IMR-90 (cell line): ENCODE measurements at regions not wholly inside any gene's neighbourhood (a gene's known extent, or its start where the extent isn't known, plus 50 kb on each side); places are given as distances from the start of the nearest gene placed in this dataset.

ENCODE experiments used
- ATAC-seq: fragments of 200-7000 bp; cut with Tn5 transposase; 2 replicates; pipeline ENCODE4 v1.9.1; 2020; ENCODE audit warnings: low read depth, mild to moderate bottlenecking, moderate library complexity
- BruUV-seq: library from RNA; stranded (reverse); fragments of 400-500 nt; replicated peaks from 2 replicates; lab custom pipeline; 2021; lab: Mats Ljungman, UMichigan
- CTCF ChIA-PET: fragments of 300-600 bp; formaldehyde crosslinking; extraction: SDS; loops from one replicate; lab custom pipeline; 2021; ENCODE audit warnings: antibody characterized with exemption; lab: Yijun Ruan, JAX
- POLR2A ChIA-PET: fragments of 300-600 bp; sonication (Branson Sonifier 250); formaldehyde crosslinking; loops from one replicate; lab custom pipeline; 2022; ENCODE audit warnings: antibody characterized with exemption; ENCODE audit not compliant: unreplicated experiment; lab: Charles Lee
- DNase-seq: peaks from one replicate; pipeline ENCODE4 v3.0.0; 2013
- H2AFZ ChIP-seq: replicated peaks from 2 replicates; pipeline ENCODE3; 2013; ENCODE audit warnings: low read length, mild to moderate bottlenecking; ENCODE audit not compliant: poor library complexity
- H2AK5ac ChIP-seq: 2 replicates; pipeline ENCODE4 v1.6.1; 2013; ENCODE audit warnings: low read depth, low read length, inconsistent platforms
- H2AK9ac ChIP-seq: replicated peaks from 2 replicates; pipeline ENCODE3; 2013; ENCODE audit warnings: mild to moderate bottlenecking, low read depth, low read length, moderate library complexity; ENCODE audit not compliant: poor library complexity
- H2BK120ac ChIP-seq: 2 replicates; pipeline ENCODE4 v1.6.1; 2013; ENCODE audit warnings: low read depth, low read length, inconsistent platforms
- H2BK15ac ChIP-seq: 3 replicates; pipeline ENCODE4 v1.6.1; 2013; ENCODE audit warnings: low read depth, low read length, inconsistent platforms
- H2BK20ac ChIP-seq: 2 replicates; pipeline ENCODE4 v1.6.1; 2013; ENCODE audit warnings: low read depth, mild to moderate bottlenecking, inconsistent platforms, low read length, moderate library complexity
- H2BK5ac ChIP-seq: 2 replicates; pipeline ENCODE4 v1.6.1; 2013; ENCODE audit warnings: mild to moderate bottlenecking, low read depth, low read length, inconsistent platforms; ENCODE audit not compliant: poor library complexity, severe bottlenecking
- H3K14ac ChIP-seq: replicated peaks from 2 replicates; pipeline ENCODE4 v1.6.1; 2013; ENCODE audit warnings: low read depth, low read length, inconsistent platforms
- H3K18ac ChIP-seq: 2 replicates; pipeline ENCODE4 v1.6.1; 2013; ENCODE audit warnings: low read depth, low read length, control low read depth
- H3K23ac ChIP-seq: 2 replicates; pipeline ENCODE4 v1.6.1; 2013; ENCODE audit warnings: low read depth, low read length, inconsistent platforms
- H3K27ac ChIP-seq: 2 replicates; pipeline ENCODE4 v1.5.1; 2013; ENCODE audit warnings: mild to moderate bottlenecking, control low read depth, low read length; ENCODE audit not compliant: insufficient read depth
- H3K27me3 ChIP-seq: 2 replicates; pipeline ENCODE4 v1.6.1; 2013; ENCODE audit warnings: low read length; ENCODE audit not compliant: control insufficient read depth, insufficient read depth
- H3K36me3 ChIP-seq: 2 replicates; pipeline ENCODE4 v1.6.1; 2013; ENCODE audit warnings: low read length, mixed read lengths; ENCODE audit not compliant: control insufficient read depth, insufficient read depth
- H3K4ac ChIP-seq: 2 replicates; pipeline ENCODE4 v1.6.1; 2013; ENCODE audit warnings: low read depth, low read length, inconsistent platforms
- H3K4me1 ChIP-seq: 2 replicates; pipeline ENCODE4 v1.6.1; 2013; ENCODE audit warnings: low read length, mixed read lengths; ENCODE audit not compliant: control insufficient read depth, insufficient read depth
- H3K4me2 ChIP-seq: 2 replicates; pipeline ENCODE4 v1.6.1; 2013; ENCODE audit warnings: low read depth, mild to moderate bottlenecking, control low read depth, low read length, moderate library complexity
- H3K4me3 ChIP-seq: 2 replicates; pipeline ENCODE4 v1.5.1; 2013; ENCODE audit warnings: low read depth, mild to moderate bottlenecking, control low read depth, low read length, moderate library complexity; ENCODE audit not compliant: insufficient read depth
- H3K56ac ChIP-seq: 2 replicates; pipeline ENCODE4 v1.6.1; 2013; ENCODE audit warnings: low read length, inconsistent platforms; ENCODE audit not compliant: insufficient read depth; ENCODE audit errors: extremely low read depth
- H3K79me1 ChIP-seq, 2 experiments: 2 replicates each; pipeline ENCODE4 v1.6.1; 2013; ENCODE audit warnings: low read length in 2 of 2, inconsistent platforms in 1 of 2, low read depth in 1 of 2
- H3K9ac ChIP-seq: 2 replicates; pipeline ENCODE4 v1.6.1; 2013; ENCODE audit warnings: low read depth, low read length, control low read depth
- H3K9me1 ChIP-seq: 2 replicates; pipeline ENCODE4 v1.6.1; 2013; ENCODE audit warnings: low read length, inconsistent platforms; ENCODE audit not compliant: insufficient read depth
- H3K9me3 ChIP-seq: 2 replicates; pipeline ENCODE4 v1.6.1; 2013; ENCODE audit warnings: low read length; ENCODE audit not compliant: control insufficient read depth, insufficient read depth
- H4K20me1 ChIP-seq: 2 replicates; pipeline ENCODE4 v1.6.1; 2013; ENCODE audit warnings: low read length, inconsistent platforms; ENCODE audit not compliant: insufficient read depth
- H4K5ac ChIP-seq: 2 replicates; pipeline ENCODE4 v1.6.1; 2013; ENCODE audit warnings: mild to moderate bottlenecking, low read depth, low read length, control low read depth
- H4K8ac ChIP-seq, 2 experiments: 2 replicates each; pipeline ENCODE4 v1.6.1; 2013; ENCODE audit warnings: low read depth in 2 of 2, low read length in 2 of 2, control low read depth in 1 of 2, inconsistent platforms in 1 of 2
- H4K91ac ChIP-seq: 2 replicates; pipeline ENCODE4 v1.6.1; 2013; ENCODE audit warnings: low read depth, low read length, inconsistent platforms; ENCODE audit not compliant: insufficient read depth
- BHLHE40 ChIP-seq: fragments of 150-350 bp; IDR thresholded peaks from 2 replicates; pipeline ENCODE4 v1.6.1; 2016; ENCODE audit warnings: mild to moderate bottlenecking, low read depth, low read length
- CEBPB ChIP-seq: IDR thresholded peaks from 2 replicates; pipeline ENCODE4 v1.6.1; 2012; ENCODE audit warnings: low read depth, low read length, improper control_type of control experiment
- CHD1 ChIP-seq: IDR thresholded peaks from 2 replicates; pipeline ENCODE4 v1.6.1; 2012; ENCODE audit warnings: low read depth, low read length, improper control_type of control experiment
- CTCF ChIP-seq: conservative IDR thresholded peaks from 2 replicates; pipeline ENCODE4 v1.5.1; 2012; ENCODE audit warnings: mild to moderate bottlenecking, low read depth, low read length, improper control_type of control experiment
- ELK1 ChIP-seq: fragments of 150-350 bp; IDR thresholded peaks from 2 replicates; pipeline ENCODE4 v1.6.1; 2016; ENCODE audit warnings: low read depth, mild to moderate bottlenecking, low read length, moderate library complexity, borderline replicate concordance
- FOS ChIP-seq: fragments of 150-350 bp; IDR thresholded peaks from 2 replicates; pipeline ENCODE4 v1.6.1; 2016; ENCODE audit warnings: low read depth, low read length
- MAFK ChIP-seq: IDR thresholded peaks from 2 replicates; pipeline ENCODE4 v1.6.1; 2012; ENCODE audit warnings: low read depth, low read length, improper control_type of control experiment
- MAZ ChIP-seq: IDR thresholded peaks from 2 replicates; pipeline ENCODE4 v1.6.1; 2012; ENCODE audit warnings: low read depth, mild to moderate bottlenecking, low read length, improper control_type of control experiment, moderate library complexity, borderline replicate concordance
- MXI1 ChIP-seq: IDR thresholded peaks from 2 replicates; pipeline ENCODE4 v1.6.1; 2012; ENCODE audit warnings: low read depth, mild to moderate bottlenecking, low read length, moderate library complexity, borderline replicate concordance
- NFE2L2 ChIP-seq: fragments of 150-350 bp; IDR thresholded peaks from 2 replicates; pipeline ENCODE4 v1.6.1; 2016; ENCODE audit warnings: low read depth, mild to moderate bottlenecking, low read length
- POLR2A ChIP-seq: IDR thresholded peaks from 2 replicates; pipeline ENCODE4 v1.6.1; 2012; ENCODE audit warnings: mild to moderate bottlenecking, low read depth, low read length
- RAD21 ChIP-seq: IDR thresholded peaks from 2 replicates; pipeline ENCODE4 v1.6.1; 2012; ENCODE audit warnings: low read length, improper control_type of control experiment
- RCOR1 ChIP-seq: IDR thresholded peaks from 2 replicates; pipeline ENCODE4 v1.6.1; 2012; ENCODE audit warnings: mild to moderate bottlenecking, low read length, improper control_type of control experiment; ENCODE audit not compliant: insufficient replicate concordance
- RFX5 ChIP-seq: IDR thresholded peaks from 2 replicates; pipeline ENCODE4 v1.8.0; 2012; ENCODE audit warnings: low read depth, mild to moderate bottlenecking, low read length, moderate library complexity
- SMC3 ChIP-seq: fragments of 150-350 bp; IDR thresholded peaks from 2 replicates; pipeline ENCODE4 v1.6.1; 2016; ENCODE audit warnings: low read depth, mild to moderate bottlenecking, antibody characterized with exemption, low read length, moderate library complexity
- USF2 ChIP-seq: fragments of 150-350 bp; IDR thresholded peaks from 2 replicates; pipeline ENCODE4 v1.6.1; 2017; ENCODE audit warnings: mild to moderate bottlenecking, antibody characterized with exemption, low read length, low read depth
- WGBS, 2 experiments: methylation state at CpG; one replicate each; pipeline versions ENCODE4 v1.1.5 to v1.1.7; 2013; ENCODE audit warnings: missing lambda C conversion rate in 2 of 2; ENCODE audit not compliant: insufficient read length in 1 of 2; ENCODE audit errors: extremely low coverage in 2 of 2; 5-methylcytosine and 5-hydroxymethylcytosine counted together
- dilution Hi-C: fragments of 300-500 bp; cut with HindIII; formaldehyde crosslinking; loops from one replicate; pipeline ENCODE4 v1.14.3; 2018; ENCODE audit warnings: low sequenced_read_pairs; ENCODE audit not compliant: unreplicated experiment
- in situ Hi-C: fragments of 300-500 bp; cut with MboI; formaldehyde crosslinking; loops from 3 replicates; pipeline ENCODE4 v1.14.3; 2019; ENCODE audit warnings: low sequenced_read_pairs, inconsistent platforms, mixed read lengths
- intact Hi-C: fragments of 100-400 bp; cut with micrococcal nuclease; formaldehyde crosslinking; loops from 2 replicates; pipeline ENCODE4 v1.10.0; 2022

- 20% methylated on average over 1 of the region's 3 CpGs; no CpG with 5 or more reads in 1 of the 2 experiments for WGBS, 2 experiments
- Histone ChIP-seq H4K20me1 (no peaks in the 10 kb centered on the region), H3K36me3 (no peaks in the 10 kb centered on the region), H3K4me2 (no peak overlapping the region), H3K9ac (no peak overlapping the region), H3K23ac (no peak overlapping the region), H2BK120ac (no peak overlapping the region), H2BK15ac (no peak overlapping the region), H4K5ac (no peak overlapping the region), H3K27ac (no peak overlapping the region), H3K4ac (no peak overlapping the region), H3K4me1 (no peaks in the 10 kb centered on the region), H2AK5ac (no peak overlapping the region), H3K9me1 (no peaks in the 10 kb centered on the region), H3K9me3 (peaks cover 8% of the 10 kb centered on the region; the same call in 1 of the 2 replicates), H2BK20ac (no peak overlapping the region), H3K27me3 (no peaks in the 10 kb centered on the region), H4K91ac (no peak overlapping the region), H2AK9ac (no peak overlapping the region), H3K14ac (no peak overlapping the region), H3K56ac (no peak overlapping the region), H4K8ac (no peak overlapping the region), H2BK5ac (no peak overlapping the region), H3K79me1 (no peaks in the 10 kb centered on the region), H3K18ac (no peak overlapping the region), H2AFZ (no peak overlapping the region), H3K4me3 (no peak overlapping the region)
- POLR2A ChIA-PET, result no interaction called here
- no TSS peak for BruUV-seq
- ATAC-seq (no peak), DNase-seq (no peak)
- in situ Hi-C loops, result no loop called here
- dilution Hi-C loops, result no loop called here
- CTCF ChIA-PET, result no interaction called here
- TF ChIP-seq NFE2L2 (no peak), MAFK (no peak), RAD21 (no peak), RFX5 (no peak), USF2 (no peak), CEBPB (no peak), FOS (no peak), POLR2A (no peak), MXI1 (no peak), CHD1 (no peak), MAZ (no peak), SMC3 (no peak), BHLHE40 (no peak), RCOR1 (no peak), ELK1 (no peak), CTCF (no peak)
- intact Hi-C loops, result no loop called here
These were observed 510.8 kb upstream of the SYNCRIP start for GRCh38 chr6:86153521-86153920.
